GM20000 (cell line): ENCODE measurements at regions not wholly inside any gene's neighbourhood (a gene's known extent, or its start where the extent isn't known, plus 50 kb on each side); places are given as distances from the start of the nearest gene placed in this dataset.
A peak's percentile ranks its signal among the peaks of the same experiment; 100 is the strongest.

Experiments
- DNase-seq: peaks from one replicate; pipeline ENCODE4 v3.0.0; 2012; ENCODE audit warnings: low spot score
- TF ChIP-seq, protein P1 (sequence below): IDR thresholded peaks from 2 replicates; pipeline ENCODE4 v1.5.1; 2012; ENCODE audit warnings: mild to moderate bottlenecking, control low read depth; ENCODE audit errors: extremely low read depth, missing control alignments

DNA sequence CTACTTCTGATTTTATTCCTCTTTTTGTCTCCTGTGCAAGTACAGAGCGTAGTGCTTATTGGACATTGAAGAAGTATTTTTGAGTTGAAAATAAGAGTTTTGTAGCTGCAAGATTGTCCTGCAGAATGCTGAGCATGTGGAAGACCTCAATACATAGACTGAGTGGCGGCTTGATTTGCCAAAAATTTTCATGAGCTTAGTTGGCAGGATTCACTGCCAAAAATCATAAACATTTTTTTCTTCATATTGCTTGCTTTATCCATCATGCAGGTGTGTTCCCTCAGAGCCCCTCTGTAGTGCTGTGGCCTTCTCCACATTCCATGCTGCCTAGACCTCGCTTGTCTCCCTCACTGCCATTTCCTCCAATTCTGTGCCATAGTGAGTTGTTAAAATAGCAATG is 100.1 kb downstream of the DUSP10 start:
- TF ChIP-seq, protein P1, sequence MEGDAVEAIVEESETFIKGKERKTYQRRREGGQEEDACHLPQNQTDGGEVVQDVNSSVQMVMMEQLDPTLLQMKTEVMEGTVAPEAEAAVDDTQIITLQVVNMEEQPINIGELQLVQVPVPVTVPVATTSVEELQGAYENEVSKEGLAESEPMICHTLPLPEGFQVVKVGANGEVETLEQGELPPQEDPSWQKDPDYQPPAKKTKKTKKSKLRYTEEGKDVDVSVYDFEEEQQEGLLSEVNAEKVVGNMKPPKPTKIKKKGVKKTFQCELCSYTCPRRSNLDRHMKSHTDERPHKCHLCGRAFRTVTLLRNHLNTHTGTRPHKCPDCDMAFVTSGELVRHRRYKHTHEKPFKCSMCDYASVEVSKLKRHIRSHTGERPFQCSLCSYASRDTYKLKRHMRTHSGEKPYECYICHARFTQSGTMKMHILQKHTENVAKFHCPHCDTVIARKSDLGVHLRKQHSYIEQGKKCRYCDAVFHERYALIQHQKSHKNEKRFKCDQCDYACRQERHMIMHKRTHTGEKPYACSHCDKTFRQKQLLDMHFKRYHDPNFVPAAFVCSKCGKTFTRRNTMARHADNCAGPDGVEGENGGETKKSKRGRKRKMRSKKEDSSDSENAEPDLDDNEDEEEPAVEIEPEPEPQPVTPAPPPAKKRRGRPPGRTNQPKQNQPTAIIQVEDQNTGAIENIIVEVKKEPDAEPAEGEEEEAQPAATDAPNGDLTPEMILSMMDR = no peak
- no peak for DNase-seq

GRCh38 chr1:221643404-221644144 is 98.3 kb downstream of the DUSP10 start:
- TF ChIP-seq, protein P1 = no peak

GRCh38 chr1:221644145-221644448 is 97.8 kb downstream of the DUSP10 start:
- TF ChIP-seq, protein P1 = no peak
- no peak for DNase-seq

More at GRCh38 chr1:221643404-221644144, 98.3 kb downstream of the DUSP10 start:
- DNase-seq = peak; percentile 46

- TF ChIP-seq, protein P1 = no peak
- DNase-seq = peak; percentile 14
Observed at GRCh38 chr1:221644663-221645258, 97.1 kb downstream of the DUSP10 start.

DNA sequence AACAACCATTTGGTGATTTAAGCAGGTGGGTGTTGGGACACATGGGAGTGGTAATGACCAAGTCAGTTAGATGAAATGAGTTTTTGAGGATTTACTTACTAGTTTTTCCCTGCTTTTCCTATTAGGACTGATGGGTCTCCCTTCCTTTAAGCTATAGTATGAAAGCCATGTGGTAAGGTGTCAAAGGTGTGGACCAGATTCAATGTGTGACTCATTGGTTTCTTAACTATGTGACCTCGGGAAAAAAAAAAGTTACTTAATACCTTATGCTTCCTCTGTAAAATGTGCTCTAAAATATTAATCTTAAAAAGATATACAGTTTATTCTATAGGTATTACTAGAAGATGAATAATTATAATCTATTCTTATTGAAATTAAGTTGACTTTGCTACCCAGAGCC is 93.7 kb downstream of the DUSP10 start:
- DNase-seq = no peak
- TF ChIP-seq, protein P1 = no peak
